ENCODE measurements at regions not wholly inside any gene's neighbourhood (a gene's known extent, or its start where the extent isn't known, plus 50 kb on each side); places are given as distances from the start of the nearest gene placed in this dataset.

GRCh38 chr13:38415233-38415632 lies 65.6 kb downstream of the UFM1 start:
- CTCF ChIA-PET, result no interaction called here
- H3K27me3 Mint-ChIP-seq (ENCODE audit: low read depth), result peaks cover 2% of the 10 kb centered on the region
- intact Hi-C loops (cut with micrococcal nuclease), result loop anchor here (1.0 to 10.0 kb wide), 2 partner anchors 66 to 550 kb away; partner anchors contain the start of genes TRPC4 and UFM1
- no peaks in the 10 kb centered on the region for H3K9me3 Mint-ChIP-seq
- DNase-seq, result peak; percentile 35
- peaks cover 6% of the 10 kb centered on the region for H3K4me1 Mint-ChIP-seq (ENCODE audit: low read depth)
- no peak overlapping the region for H3K4me3 Mint-ChIP-seq
- H3K27ac Mint-ChIP-seq, result no peak overlapping the region
- no peaks in the 10 kb centered on the region for H3K36me3 Mint-ChIP-seq (ENCODE audit: low read depth)

- Mint-ChIP-seq H3K27ac (no peak overlapping the region), H3K36me3 (ENCODE audit: low read depth) (no peaks in the 10 kb centered on the region), H3K9me3 (no peaks in the 10 kb centered on the region), H3K4me1 (ENCODE audit: low read depth) (peaks cover 6% of the 10 kb centered on the region), H3K4me3 (no peak overlapping the region), H3K27me3 (ENCODE audit: low read depth) (no peaks in the 10 kb centered on the region)
- CTCF ChIA-PET, result interaction anchor here (0.7 kb wide), 1 partner anchor 115 kb away, joined by 3 read pairs; no protein-coding TSS in a partner anchor
- intact Hi-C loops (cut with micrococcal nuclease), result loop anchor here (10.0 kb wide), 1 partner anchor 552 kb away; the partner anchor contains the start of gene TRPC4
- DNase-seq, result no peak
Measured at GRCh38 chr13:38417241-38417640, 67.6 kb downstream of the UFM1 start.

GRCh38 chr13:38417727-38418126 lies 68.1 kb downstream of the UFM1 start:
- peak; percentile 24 for DNase-seq
- H3K36me3 Mint-ChIP-seq (ENCODE audit: low read depth), result no peaks in the 10 kb centered on the region
- H3K27ac Mint-ChIP-seq, result no peak overlapping the region
- peaks cover 6% of the 10 kb centered on the region for H3K4me1 Mint-ChIP-seq (ENCODE audit: low read depth)
- no peaks in the 10 kb centered on the region for H3K27me3 Mint-ChIP-seq (ENCODE audit: low read depth)
- CTCF ChIA-PET, result interaction anchor here (0.7 kb wide), 1 partner anchor 114 kb away, joined by 3 read pairs; no protein-coding TSS in a partner anchor
- intact Hi-C loops (cut with micrococcal nuclease), result loop anchor here (10.0 kb wide), 1 partner anchor 553 kb away; the partner anchor contains the start of gene TRPC4
- no peaks in the 10 kb centered on the region for H3K9me3 Mint-ChIP-seq
- H3K4me3 Mint-ChIP-seq, result no peak overlapping the region

GRCh38 chr13:38418286-38418685 lies 68.6 kb downstream of the UFM1 start:
- Mint-ChIP-seq H3K36me3 (ENCODE audit: low read depth) (no peaks in the 10 kb centered on the region), H3K4me3 (no peak overlapping the region), H3K9me3 (no peaks in the 10 kb centered on the region), H3K27ac (no peak overlapping the region), H3K4me1 (ENCODE audit: low read depth) (peaks cover 6% of the 10 kb centered on the region), H3K27me3 (ENCODE audit: low read depth) (no peaks in the 10 kb centered on the region)
- DNase-seq, result no peak
- intact Hi-C loops (cut with micrococcal nuclease), result loop anchor here (10.0 kb wide), 1 partner anchor 553 kb away; the partner anchor contains the start of gene TRPC4
- CTCF ChIA-PET, result interaction anchor here (0.7 kb wide), 1 partner anchor 334 kb away, joined by 3 read pairs; no protein-coding TSS in a partner anchor

- intact Hi-C loops (cut with micrococcal nuclease), result loop anchor here (10.0 kb wide), 1 partner anchor 555 kb away; the partner anchor contains the start of gene TRPC4
- CTCF ChIA-PET, result no interaction called here
- H3K36me3 Mint-ChIP-seq (ENCODE audit: low read depth), result no peaks in the 10 kb centered on the region
- no peaks in the 10 kb centered on the region for H3K9me3 Mint-ChIP-seq
- no peak overlapping the region for H3K4me3 Mint-ChIP-seq
- H3K4me1 Mint-ChIP-seq (ENCODE audit: low read depth), result peaks cover 6% of the 10 kb centered on the region
- H3K27me3 Mint-ChIP-seq (ENCODE audit: low read depth), result no peaks in the 10 kb centered on the region
- H3K27ac Mint-ChIP-seq, result no peak overlapping the region
- DNase-seq, result no peak
Measured at GRCh38 chr13:38419312-38419873, 69.7 kb downstream of the UFM1 start.

- CTCF ChIA-PET, result interaction anchor here (0.6 kb wide), 1 partner anchor 15 kb away, joined by 3 read pairs; no protein-coding TSS in a partner anchor
Measured at GRCh38 chr13:38421590-38422560, 72.2 kb downstream of the UFM1 start.

GRCh38 chr13:38429916-38430315 lies 80.3 kb downstream of the UFM1 start:
- DNase-seq, result no peak
- H3K27ac Mint-ChIP-seq, result no peak overlapping the region

More at GRCh38 chr13:38421590-38422560, 72.2 kb downstream of the UFM1 start:
- Mint-ChIP-seq H3K27me3 (ENCODE audit: low read depth) (no peaks in the 10 kb centered on the region), H3K4me1 (ENCODE audit: low read depth) (no peaks in the 10 kb centered on the region), H3K9me3 (no peaks in the 10 kb centered on the region), H3K4me3 (no peak overlapping the region), H3K36me3 (ENCODE audit: low read depth) (no peaks in the 10 kb centered on the region), H3K27ac (no peak overlapping the region)
- intact Hi-C loops (cut with micrococcal nuclease), result no loop called here
- DNase-seq, result no peak

GRCh38 chr13:38430796-38431195 lies 81.1 kb downstream of the UFM1 start:
- Mint-ChIP-seq H3K9me3 (no peaks in the 10 kb centered on the region), H3K36me3 (ENCODE audit: low read depth) (no peaks in the 10 kb centered on the region), H3K4me3 (no peak overlapping the region), H3K27me3 (ENCODE audit: low read depth) (peaks cover 19% of the 10 kb centered on the region), H3K27ac (no peak overlapping the region), H3K4me1 (ENCODE audit: low read depth) (no peaks in the 10 kb centered on the region)
- CTCF ChIA-PET, result no interaction called here
- intact Hi-C loops (cut with micrococcal nuclease), result no loop called here
- DNase-seq, result no peak

More at GRCh38 chr13:38429916-38430315, 80.3 kb downstream of the UFM1 start:
- no peaks in the 10 kb centered on the region for H3K4me1 Mint-ChIP-seq (ENCODE audit: low read depth)
- no peaks in the 10 kb centered on the region for H3K9me3 Mint-ChIP-seq
- peaks cover 19% of the 10 kb centered on the region for H3K27me3 Mint-ChIP-seq (ENCODE audit: low read depth)
- CTCF ChIA-PET, result no interaction called here
- intact Hi-C loops (cut with micrococcal nuclease), result no loop called here
- no peaks in the 10 kb centered on the region for H3K36me3 Mint-ChIP-seq (ENCODE audit: low read depth)
- no peak overlapping the region for H3K4me3 Mint-ChIP-seq

GRCh38 chr13:38440666-38441065 lies 91.0 kb downstream of the UFM1 start:
- DNase-seq, result no peak
- no peak overlapping the region for H3K4me3 Mint-ChIP-seq
- no peaks in the 10 kb centered on the region for H3K9me3 Mint-ChIP-seq
- intact Hi-C loops (cut with micrococcal nuclease), result no loop called here
- H3K36me3 Mint-ChIP-seq (ENCODE audit: low read depth), result no peaks in the 10 kb centered on the region
- H3K27me3 Mint-ChIP-seq (ENCODE audit: low read depth), result peaks cover 6% of the 10 kb centered on the region
- no peaks in the 10 kb centered on the region for H3K4me1 Mint-ChIP-seq (ENCODE audit: low read depth)
- CTCF ChIA-PET, result no interaction called here
- H3K27ac Mint-ChIP-seq, result no peak overlapping the region

- H3K27me3 Mint-ChIP-seq (ENCODE audit: low read depth), result peaks cover 3% of the 10 kb centered on the region
Measured at GRCh38 chr13:38444904-38445303, 95.3 kb downstream of the UFM1 start.

GRCh38 chr13:38452656-38453055 lies 103.0 kb downstream of the UFM1 start:
- no peaks in the 10 kb centered on the region for H3K36me3 Mint-ChIP-seq (ENCODE audit: low read depth)
- DNase-seq, result no peak
- CTCF ChIA-PET, result no interaction called here
- H3K4me1 Mint-ChIP-seq (ENCODE audit: low read depth), result no peaks in the 10 kb centered on the region
- no peak overlapping the region for H3K27ac Mint-ChIP-seq
- H3K27me3 Mint-ChIP-seq (ENCODE audit: low read depth), result peaks cover 3% of the 10 kb centered on the region
- intact Hi-C loops (cut with micrococcal nuclease), result no loop called here
- no peak overlapping the region for H3K4me3 Mint-ChIP-seq
- no peaks in the 10 kb centered on the region for H3K9me3 Mint-ChIP-seq

More at GRCh38 chr13:38444904-38445303, 95.3 kb downstream of the UFM1 start:
- CTCF ChIA-PET, result no interaction called here
- no peak for DNase-seq
- H3K36me3 Mint-ChIP-seq (ENCODE audit: low read depth), result no peaks in the 10 kb centered on the region
- no peak overlapping the region for H3K4me3 Mint-ChIP-seq
- no peak overlapping the region for H3K27ac Mint-ChIP-seq
- intact Hi-C loops (cut with micrococcal nuclease), result no loop called here
- H3K4me1 Mint-ChIP-seq (ENCODE audit: low read depth), result no peaks in the 10 kb centered on the region
- H3K9me3 Mint-ChIP-seq, result no peaks in the 10 kb centered on the region

GRCh38 chr13:38462605-38463004 lies 113.0 kb downstream of the UFM1 start:
- H3K27ac Mint-ChIP-seq, result no peak overlapping the region
- CTCF ChIA-PET, result no interaction called here
- intact Hi-C loops (cut with micrococcal nuclease), result no loop called here
- H3K27me3 Mint-ChIP-seq (ENCODE audit: low read depth), result peaks cover 8% of the 10 kb centered on the region
- H3K4me3 Mint-ChIP-seq, result no peak overlapping the region
- H3K4me1 Mint-ChIP-seq (ENCODE audit: low read depth), result no peaks in the 10 kb centered on the region
- DNase-seq, result no peak
- peaks cover 8% of the 10 kb centered on the region for H3K9me3 Mint-ChIP-seq
- H3K36me3 Mint-ChIP-seq (ENCODE audit: low read depth), result no peaks in the 10 kb centered on the region

Data from activated naive CD4-positive, alpha-beta T cell treated with anti-CD3 and anti-CD28 coated beads for 36 hours (primary cell).